Mesenchymal stem cell (in vitro differentiated cells and primary cell): ENCODE measurements at regions not wholly inside any gene's neighbourhood (a gene's known extent, or its start where the extent isn't known, plus 50 kb on each side); places are given as distances from the start of the nearest gene placed in this dataset.
"Not testable (repeated sequence)": the region's sequence is repeated elsewhere in the genome, so short reads cannot be mapped to it uniquely, and the experiment has no call there.

Experiments used
- DNase-seq: peaks from one replicate; pipeline ENCODE4 v3.0.0-alpha.2; 2013
- H2AFZ ChIP-seq: one replicate; pipeline ENCODE4 v1.6.1; 2013; ENCODE audit warnings: low read depth, mild to moderate bottlenecking, control low read depth, inconsistent platforms, low read length, moderate library complexity
- H2AK5ac ChIP-seq: 2 replicates; pipeline ENCODE4 v1.6.1; 2013; ENCODE audit warnings: low read length, moderate library complexity, mild to moderate bottlenecking, inconsistent platforms; ENCODE audit not compliant: severe bottlenecking
- H2BK120ac ChIP-seq: one replicate; pipeline ENCODE4 v1.6.1; 2013; ENCODE audit warnings: low read depth, mild to moderate bottlenecking, inconsistent platforms, low read length, moderate library complexity
- H2BK12ac ChIP-seq, 2 experiments: one replicate each; pipeline ENCODE4 v1.6.1; 2013; ENCODE audit warnings: inconsistent platforms in 2 of 2, low read length in 2 of 2, mild to moderate bottlenecking in 2 of 2, moderate library complexity in 2 of 2, control low read depth in 1 of 2
- H2BK15ac ChIP-seq: one replicate; pipeline ENCODE4 v1.6.1; 2013; ENCODE audit warnings: mild to moderate bottlenecking, low read depth, inconsistent platforms; ENCODE audit not compliant: poor library complexity, severe bottlenecking
- H2BK5ac ChIP-seq: 2 replicates; pipeline ENCODE4 v1.6.1; 2013; ENCODE audit warnings: low read depth, mild to moderate bottlenecking, low read length, control low read depth, inconsistent platforms; ENCODE audit not compliant: poor library complexity, severe bottlenecking
- H3K14ac ChIP-seq, 2 experiments: one replicate each; pipeline ENCODE4 v1.6.1; 2013; ENCODE audit warnings: inconsistent platforms in 2 of 2, low read length in 2 of 2, control low read depth in 1 of 2, mild to moderate bottlenecking in 1 of 2, moderate library complexity in 1 of 2
- H3K18ac ChIP-seq, 2 experiments: one replicate each; pipeline ENCODE4 v1.6.1; 2013; ENCODE audit warnings: inconsistent platforms in 2 of 2, low read length in 2 of 2, control low read depth in 1 of 2, low read depth in 1 of 2, mild to moderate bottlenecking in 1 of 2
- H3K23ac ChIP-seq, 2 experiments: one replicate each; pipeline ENCODE4 v1.6.1; 2013; ENCODE audit warnings: inconsistent platforms in 2 of 2, low read length in 2 of 2, mild to moderate bottlenecking in 2 of 2, moderate library complexity in 2 of 2, control low read depth in 1 of 2
- H3K27ac ChIP-seq: 2 replicates; pipeline ENCODE4 v1.5.1; 2013; ENCODE audit warnings: mild to moderate bottlenecking, moderate library complexity, low read length, control low read depth, inconsistent platforms; ENCODE audit not compliant: poor library complexity, severe bottlenecking
- H3K27me3 ChIP-seq, 2 experiments: 2 replicates each; pipeline versions ENCODE4 v1.6.1 to v1.7.0; 2013; ENCODE audit warnings: low read length in 2 of 2, mild to moderate bottlenecking in 2 of 2, moderate library complexity in 2 of 2, control low read depth in 1 of 2, inconsistent platforms in 1 of 2; ENCODE audit not compliant: control insufficient read depth in 1 of 2, insufficient read depth in 1 of 2
- H3K36me3 ChIP-seq, 2 experiments: 2 replicates each; pipeline versions ENCODE4 v1.6.1 to v1.7.0; 2013; ENCODE audit warnings: low read length in 2 of 2, control low read depth in 1 of 2, inconsistent platforms in 1 of 2, low read depth in 1 of 2, mild to moderate bottlenecking in 1 of 2; ENCODE audit not compliant: insufficient read depth in 2 of 2, control insufficient read depth in 1 of 2
- H3K4ac ChIP-seq, 2 experiments: one replicate each; pipeline ENCODE4 v1.6.1; 2013; ENCODE audit warnings: inconsistent platforms in 2 of 2, low read length in 2 of 2, mild to moderate bottlenecking in 2 of 2, moderate library complexity in 2 of 2, control low read depth in 1 of 2, low read depth in 1 of 2
- H3K4me1 ChIP-seq: 2 replicates; pipeline ENCODE4 v1.6.1; 2013; ENCODE audit warnings: low read depth, low read length, control low read depth; ENCODE audit not compliant: control insufficient read depth, insufficient read depth
- H3K4me2 ChIP-seq: 2 replicates; pipeline ENCODE4 v1.6.1; 2013; ENCODE audit warnings: low read length, mild to moderate bottlenecking, inconsistent platforms; ENCODE audit not compliant: poor library complexity, severe bottlenecking
- H3K4me3 ChIP-seq, 2 experiments: 2 replicates each; pipeline versions ENCODE4 v1.5.1 to v1.7.0; 2013; ENCODE audit warnings: low read length in 2 of 2, mild to moderate bottlenecking in 2 of 2, control low read depth in 1 of 2, low read depth in 1 of 2; ENCODE audit not compliant: insufficient read depth in 1 of 2
- H3K79me1 ChIP-seq: replicated peaks from 2 replicates; pipeline ENCODE4 v1.6.1; 2013; ENCODE audit warnings: mild to moderate bottlenecking, control low read depth, low read length, inconsistent platforms; ENCODE audit not compliant: poor library complexity, severe bottlenecking
- H3K9ac ChIP-seq: 2 replicates; pipeline ENCODE4 v1.7.0; 2013; ENCODE audit warnings: mild to moderate bottlenecking, low read length, moderate library complexity
- H3K9me3 ChIP-seq: 2 replicates; pipeline ENCODE4 v1.7.0; 2013; ENCODE audit warnings: mild to moderate bottlenecking, low read length; ENCODE audit not compliant: control insufficient read depth
- H4K8ac ChIP-seq: one replicate; pipeline ENCODE4 v1.6.1; 2013; ENCODE audit warnings: inconsistent platforms, mild to moderate bottlenecking, low read length, moderate library complexity
- H4K91ac ChIP-seq: one replicate; pipeline ENCODE4 v1.6.1; 2013; ENCODE audit warnings: mild to moderate bottlenecking, low read length, inconsistent platforms
- WGBS: methylation state at CpG from one replicate; pipeline ENCODE4 v1.1.7; 2013; ENCODE audit warnings: mixed read lengths; 5-methylcytosine and 5-hydroxymethylcytosine counted together

GRCh38 chr9:68614121-68614520, 73.4 kb upstream of the TMEM252 start:
- 78% methylated on average over 4 of the region's 4 CpGs for WGBS
- H3K9ac ChIP-seq: no peak overlapping the region
- H2BK15ac ChIP-seq: no peak overlapping the region
- no peak overlapping the region for H4K8ac ChIP-seq
- H3K23ac ChIP-seq: no peak overlapping the region
- H3K4me1 ChIP-seq: no peaks in the 10 kb centered on the region
- no peak overlapping the region for H3K4ac ChIP-seq
- no peak overlapping the region for H3K4me2 ChIP-seq
- H3K36me3 ChIP-seq: no peaks in the 10 kb centered on the region
- no peaks in the 10 kb centered on the region for H3K79me1 ChIP-seq
- no peak overlapping the region for H2AK5ac ChIP-seq
- no peaks in the 10 kb centered on the region for H3K27me3 ChIP-seq
- H3K27ac ChIP-seq: no peak overlapping the region
- H2AFZ ChIP-seq: no peak overlapping the region
- no peak overlapping the region for H2BK12ac ChIP-seq
- no peak for DNase-seq
- H4K91ac ChIP-seq: no peak overlapping the region
- no peak overlapping the region for H3K4me3 ChIP-seq
- no peaks in the 10 kb centered on the region for H3K9me3 ChIP-seq
- H3K14ac ChIP-seq: no peak overlapping the region
- no peak overlapping the region for H3K18ac ChIP-seq
- no peak overlapping the region for H2BK5ac ChIP-seq
- no peak overlapping the region for H2BK120ac ChIP-seq

- H2BK15ac ChIP-seq, H3K79me1 ChIP-seq, H2BK120ac ChIP-seq, DNase-seq, H3K4me2 ChIP-seq, H3K36me3 ChIP-seq, H3K4ac ChIP-seq, H2BK12ac ChIP-seq, H4K8ac ChIP-seq, H3K4me1 ChIP-seq, H2AFZ ChIP-seq, H3K27me3 ChIP-seq, H3K4me3 ChIP-seq, H3K9ac ChIP-seq, H2BK5ac ChIP-seq, H3K27ac ChIP-seq, H4K91ac ChIP-seq, H3K9me3 ChIP-seq, H2AK5ac ChIP-seq, H3K23ac ChIP-seq, H3K14ac ChIP-seq, H3K18ac ChIP-seq: not testable (repeated sequence)
- 91% methylated on average over 25 of the region's 32 CpGs for WGBS
Measured at GRCh38 chr9:68617011-68617410, 76.3 kb upstream of the TMEM252 start.

GRCh38 chr9:68619072-68619471, 78.4 kb upstream of the TMEM252 start:
- Histone ChIP-seq H4K8ac (no peak overlapping the region), H2BK15ac (no peak overlapping the region), H2BK12ac (no peak overlapping the region), H3K4me3 (no peak overlapping the region), H3K14ac (no peak overlapping the region), H3K9me3 (no peaks in the 10 kb centered on the region), H4K91ac (no peak overlapping the region), H3K4me2 (no peak overlapping the region), H3K4me1 (no peaks in the 10 kb centered on the region), H2AK5ac (no peak overlapping the region), H2AFZ (no peak overlapping the region), H3K4ac (no peak overlapping the region), H3K18ac (no peak overlapping the region), H3K79me1 (no peaks in the 10 kb centered on the region), H2BK5ac (no peak overlapping the region), H3K27ac (no peak overlapping the region), H3K36me3 (no peaks in the 10 kb centered on the region), H3K27me3 (no peaks in the 10 kb centered on the region), H3K23ac (no peak overlapping the region), H3K9ac (no peak overlapping the region), H2BK120ac (no peak overlapping the region)
- no peak for DNase-seq
- 87% methylated on average over 4 of the region's 4 CpGs for WGBS

- H3K4ac ChIP-seq: no peak overlapping the region
- H2BK5ac ChIP-seq: no peak overlapping the region
- no peak overlapping the region for H3K4me3 ChIP-seq
- no peaks in the 10 kb centered on the region for H3K36me3 ChIP-seq
- H3K9me3 ChIP-seq: no peaks in the 10 kb centered on the region
- H3K79me1 ChIP-seq: no peaks in the 10 kb centered on the region
- peak; percentile 6 for DNase-seq
- H2BK15ac ChIP-seq: no peak overlapping the region
- no peak overlapping the region for H3K27ac ChIP-seq
- H2AK5ac ChIP-seq: no peak overlapping the region
- H3K27me3 ChIP-seq: no peaks in the 10 kb centered on the region
- no peak overlapping the region for H3K9ac ChIP-seq
- no peak overlapping the region for H3K14ac ChIP-seq
- no peak overlapping the region for H4K8ac ChIP-seq
- H2BK12ac ChIP-seq: no peak overlapping the region
- no peak overlapping the region for H3K23ac ChIP-seq
- no peak overlapping the region for H3K18ac ChIP-seq
- no peak overlapping the region for H3K4me2 ChIP-seq
- H2BK120ac ChIP-seq: no peak overlapping the region
- H2AFZ ChIP-seq: no peak overlapping the region
- H4K91ac ChIP-seq: no peak overlapping the region
- no peaks in the 10 kb centered on the region for H3K4me1 ChIP-seq
- WGBS: 52% methylated on average over 1 of the region's 1 CpG
Measured at GRCh38 chr9:68619636-68620035, 79.0 kb upstream of the TMEM252 start.
